Liver (tissue), 1 donor: ENCODE measurements at regions not wholly inside any gene's neighbourhood (a gene's known extent, or its start where the extent isn't known, plus 50 kb on each side); places are given as distances from the start of the nearest gene placed in this dataset.
"Not testable (repeated sequence)": the region's sequence is repeated elsewhere in the genome, so short reads cannot be mapped to it uniquely, and the experiment has no call there.

Source experiments
- REST ChIP-seq: IDR thresholded peaks from 2 replicates; pipeline ENCODE4 v1.6.1; 2016; ENCODE audit warnings: antibody characterized with exemption, mild to moderate bottlenecking
- ZBTB33 ChIP-seq: IDR thresholded peaks from 2 replicates; pipeline ENCODE4 v1.6.1; 2016; ENCODE audit warnings: antibody characterized with exemption

GRCh38 chr3:32052230-32052629 is 54.2 kb upstream of the GPD1L start:
- not testable (repeated sequence) for TF ChIP-seq ZBTB33, REST
